ENCODE measurements at regions not wholly inside any gene's neighbourhood (a gene's known extent, or its start where the extent isn't known, plus 50 kb on each side); places are given as distances from the start of the nearest gene placed in this dataset.
A peak's percentile ranks its signal among the peaks of the same experiment; 100 is the strongest.

GRCh38 chr10:62911210-62911963 lies 95.2 kb upstream of the EGR2 start:
- ChIA-PET CTCF (interaction anchor here (0.8 to 1.5 kb wide), 2 partner anchors 11 to 59 kb away, joined by 3 to 5 read pairs; no protein-coding TSS in a partner anchor), SMC1A (ENCODE audit: uncharacterized antibody, unreplicated experiment) (interaction anchor here (0.9 to 3.8 kb wide), 7 partner anchors 8 to 317 kb away, joined by 3 to 16 read pairs (median 4); no protein-coding TSS in a partner anchor), POLR2A (interaction anchor here (0.6 to 1.4 kb wide), 2 partner anchors 68 to 95 kb away, joined by 3 to 5 read pairs; partner anchors contain the start of gene EGR2), RAD21 (ENCODE audit: unreplicated experiment) (interaction anchor here (0.6 to 1.9 kb wide), 6 partner anchors 60 to 294 kb away, joined by 3 to 5 read pairs (median 4); no protein-coding TSS in a partner anchor)
- TF ChIP-seq NR2F1 (conservative IDR thresholded peaks at IDR 0.05) (no peak), JUND (IDR thresholded peaks at IDR 0.05; ENCODE audit: low read depth, low read length) (no peak), PBX3 (IDR thresholded peaks at IDR 0.05; ENCODE audit: insufficient replicate concordance, low read depth, low read length) (no peak), BRCA1 (IDR thresholded peaks at IDR 0.05; ENCODE audit: low read depth, low read length) (no peak), YBX1 (IDR thresholded peaks at IDR 0.05) (no peak), CBFB (IDR thresholded peaks at IDR 0.05; ENCODE audit: low read depth) (no peak), CREB1 (IDR thresholded peaks at IDR 0.05; ENCODE audit: low read depth) (no peak), NR2C2 (IDR thresholded peaks at IDR 0.05; ENCODE audit: borderline replicate concordance, control insufficient read depth, insufficient read length, low read depth) (no peak), ZNF622 (IDR thresholded peaks at IDR 0.05) (no peak), ESRRA (IDR thresholded peaks at IDR 0.05; ENCODE audit: low read length) (no peak), TARDBP (IDR thresholded peaks at IDR 0.05; ENCODE audit: borderline replicate concordance) (no peak)
- TF ChIP-seq, protein P1, sequence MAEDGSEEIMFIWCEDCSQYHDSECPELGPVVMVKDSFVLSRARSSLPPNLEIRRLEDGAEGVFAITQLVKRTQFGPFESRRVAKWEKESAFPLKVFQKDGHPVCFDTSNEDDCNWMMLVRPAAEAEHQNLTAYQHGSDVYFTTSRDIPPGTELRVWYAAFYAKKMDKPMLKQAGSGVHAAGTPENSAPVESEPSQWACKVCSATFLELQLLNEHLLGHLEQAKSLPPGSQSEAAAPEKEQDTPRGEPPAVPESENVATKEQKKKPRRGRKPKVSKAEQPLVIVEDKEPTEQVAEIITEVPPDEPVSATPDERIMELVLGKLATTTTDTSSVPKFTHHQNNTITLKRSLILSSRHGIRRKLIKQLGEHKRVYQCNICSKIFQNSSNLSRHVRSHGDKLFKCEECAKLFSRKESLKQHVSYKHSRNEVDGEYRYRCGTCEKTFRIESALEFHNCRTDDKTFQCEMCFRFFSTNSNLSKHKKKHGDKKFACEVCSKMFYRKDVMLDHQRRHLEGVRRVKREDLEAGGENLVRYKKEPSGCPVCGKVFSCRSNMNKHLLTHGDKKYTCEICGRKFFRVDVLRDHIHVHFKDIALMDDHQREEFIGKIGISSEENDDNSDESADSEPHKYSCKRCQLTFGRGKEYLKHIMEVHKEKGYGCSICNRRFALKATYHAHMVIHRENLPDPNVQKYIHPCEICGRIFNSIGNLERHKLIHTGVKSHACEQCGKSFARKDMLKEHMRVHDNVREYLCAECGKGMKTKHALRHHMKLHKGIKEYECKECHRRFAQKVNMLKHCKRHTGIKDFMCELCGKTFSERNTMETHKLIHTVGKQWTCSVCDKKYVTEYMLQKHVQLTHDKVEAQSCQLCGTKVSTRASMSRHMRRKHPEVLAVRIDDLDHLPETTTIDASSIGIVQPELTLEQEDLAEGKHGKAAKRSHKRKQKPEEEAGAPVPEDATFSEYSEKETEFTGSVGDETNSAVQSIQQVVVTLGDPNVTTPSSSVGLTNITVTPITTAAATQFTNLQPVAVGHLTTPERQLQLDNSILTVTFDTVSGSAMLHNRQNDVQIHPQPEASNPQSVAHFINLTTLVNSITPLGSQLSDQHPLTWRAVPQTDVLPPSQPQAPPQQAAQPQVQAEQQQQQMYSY (CRISPR knock-in tag; IDR thresholded peaks at IDR 0.05) = no peak
- Histone ChIP-seq H2AFZ (ENCODE audit: control insufficient read depth, low read depth, low read length) (peak overlapping the region; percentile 20), H3K4me1 (ENCODE audit: control insufficient read depth, insufficient read depth, low read length) (peaks cover 30% of the 10 kb centered on the region), H3K9me3 (replicated peaks; ENCODE audit: control insufficient read depth, insufficient read depth, low read length) (no peaks in the 10 kb centered on the region; the same call in 2 of the 3 replicates), H3K4me2 (ENCODE audit: control insufficient read depth, insufficient read depth) (peak overlapping the region; percentile 21), H4K20me1 (ENCODE audit: control insufficient read depth, insufficient read depth) (no peaks in the 10 kb centered on the region), H3K79me2 (ENCODE audit: control insufficient read depth, insufficient read depth, low read length) (no peaks in the 10 kb centered on the region), H3K36me3 (ENCODE audit: control insufficient read depth in 2 of 2, insufficient read depth in 2 of 2, low read length in 1 of 2) (no peaks in the 10 kb centered on the region), H3K4me3 (peak overlapping the region; percentile 4; the same call in 1 of the 2 replicates), H3K27me3 (replicated peaks in 1 of 2; ENCODE audit: control insufficient read depth in 2 of 2, insufficient read depth in 2 of 2, low read length in 1 of 2) (no peaks in the 10 kb centered on the region), H3K27ac (ENCODE audit: control insufficient read depth, insufficient read depth) (peak overlapping the region; percentile 38), H3K9ac (ENCODE audit: control insufficient read depth, insufficient read depth, low read length) (no peak overlapping the region)
- in situ Hi-C loops (cut with MboI) (no loop called here), intact Hi-C loops (cut with micrococcal nuclease; ENCODE audit: unreplicated experiment) (no loop called here)
- FAIRE-seq (no peak), DNase-seq (ENCODE audit: low read depth, low spot score) (no peak), ATAC-seq (no peak)
- 80% methylated on average over 11 of the region's 11 CpGs for WGBS (ENCODE audit: insufficient coverage, insufficient replicate concordance, low lambda C conversion rate, missing lambda C conversion rate)
- BruUV-seq (replicated peaks) = no TSS peak
